ENCODE measurements at regions not wholly inside any gene's neighbourhood (a gene's known extent, or its start where the extent isn't known, plus 50 kb on each side); places are given as distances from the start of the nearest gene placed in this dataset.

GRCh38 chr13:104953588-104953987, 1581.9 kb downstream of the EFNB2 start:
- Histone ChIP-seq H3K9me3 (ENCODE audit: low read depth) (no peaks in the 10 kb centered on the region), H2AFZ (no peak overlapping the region), H4K20me1 (ENCODE audit: insufficient read depth, poor library complexity, severe bottlenecking) (no peaks in the 10 kb centered on the region), H3K9me2 (replicated peaks; ENCODE audit: insufficient read depth) (no peaks in the 10 kb centered on the region), H3K4me1 (ENCODE audit: insufficient read depth) (no peaks in the 10 kb centered on the region), H3K79me2 (no peaks in the 10 kb centered on the region), H3K36me3 (replicated peaks; ENCODE audit: insufficient read depth, low read depth) (no peaks in the 10 kb centered on the region), H3K4me3 (no peak overlapping the region), H3K27ac (no peak overlapping the region), H3K4me2 (no peak overlapping the region), H3K27me3 (no peaks in the 10 kb centered on the region)
- TF ChIP-seq EZH2phosphoT487 (IDR thresholded peaks at IDR 0.05; ENCODE audit: low read depth, severe bottlenecking, unreplicated experiment) (no peak), CTCF (IDR thresholded peaks at IDR 0.05; ENCODE audit: poor library complexity) (no peak), EZH2 (IDR thresholded peaks at IDR 0.05; ENCODE audit: borderline replicate concordance) (no peak)
- 65% methylated on average over 2 of the region's 2 CpGs for WGBS (ENCODE audit: low lambda C conversion rate, missing lambda C conversion rate)
- no peak for DNase-seq (ENCODE audit: low spot score)

- Histone ChIP-seq H3K9me2 (replicated peaks; ENCODE audit: insufficient read depth) (no peaks in the 10 kb centered on the region), H3K36me3 (replicated peaks; ENCODE audit: insufficient read depth, low read depth) (no peaks in the 10 kb centered on the region), H3K4me2 (no peak overlapping the region), H3K79me2 (no peaks in the 10 kb centered on the region), H3K9me3 (ENCODE audit: low read depth) (no peaks in the 10 kb centered on the region), H2AFZ (no peak overlapping the region), H3K4me1 (ENCODE audit: insufficient read depth) (no peaks in the 10 kb centered on the region), H4K20me1 (ENCODE audit: insufficient read depth, poor library complexity, severe bottlenecking) (no peaks in the 10 kb centered on the region), H3K27ac (no peak overlapping the region), H3K4me3 (no peak overlapping the region), H3K27me3 (no peaks in the 10 kb centered on the region)
- TF ChIP-seq EZH2 (IDR thresholded peaks at IDR 0.05; ENCODE audit: borderline replicate concordance) (no peak), CTCF (IDR thresholded peaks at IDR 0.05; ENCODE audit: poor library complexity) (no peak), EZH2phosphoT487 (IDR thresholded peaks at IDR 0.05; ENCODE audit: low read depth, severe bottlenecking, unreplicated experiment) (no peak)
- DNase-seq (ENCODE audit: low spot score) = no peak
- WGBS (ENCODE audit: low lambda C conversion rate, missing lambda C conversion rate) = 96% methylated on average over 9 of the region's 9 CpGs
Observed at GRCh38 chr13:104949840-104950740, 1585.4 kb downstream of the EFNB2 start.

GRCh38 chr13:104944176-104944575, 1591.3 kb downstream of the EFNB2 start:
- H3K27me3 ChIP-seq = no peaks in the 10 kb centered on the region
- H3K79me2 ChIP-seq = no peaks in the 10 kb centered on the region
- no peaks in the 10 kb centered on the region for H3K36me3 ChIP-seq (replicated peaks; ENCODE audit: insufficient read depth, low read depth)
- no peaks in the 10 kb centered on the region for H3K9me2 ChIP-seq (replicated peaks; ENCODE audit: insufficient read depth)
- no peaks in the 10 kb centered on the region for H3K9me3 ChIP-seq (ENCODE audit: low read depth)
- no peak overlapping the region for H2AFZ ChIP-seq
- no peak overlapping the region for H3K4me3 ChIP-seq
- 53% methylated on average over 2 of the region's 2 CpGs for WGBS (ENCODE audit: low lambda C conversion rate, missing lambda C conversion rate)
- no peak for DNase-seq (ENCODE audit: low spot score)
- H3K4me1 ChIP-seq (ENCODE audit: insufficient read depth) = no peaks in the 10 kb centered on the region
- TF ChIP-seq EZH2 (IDR thresholded peaks at IDR 0.05; ENCODE audit: borderline replicate concordance) = no peak
- no peak for TF ChIP-seq EZH2phosphoT487 (IDR thresholded peaks at IDR 0.05; ENCODE audit: low read depth, severe bottlenecking, unreplicated experiment)
- TF ChIP-seq CTCF (IDR thresholded peaks at IDR 0.05; ENCODE audit: poor library complexity) = no peak
- H4K20me1 ChIP-seq (ENCODE audit: insufficient read depth, poor library complexity, severe bottlenecking) = no peaks in the 10 kb centered on the region
- H3K4me2 ChIP-seq = no peak overlapping the region
- H3K27ac ChIP-seq = no peak overlapping the region

Measured in hepatocyte (in vitro differentiated cells).